ENCODE measurements at regions not wholly inside any gene's neighbourhood (a gene's known extent, or its start where the extent isn't known, plus 50 kb on each side); places are given as distances from the start of the nearest gene placed in this dataset.

- TF ChIP-seq, protein P1, sequence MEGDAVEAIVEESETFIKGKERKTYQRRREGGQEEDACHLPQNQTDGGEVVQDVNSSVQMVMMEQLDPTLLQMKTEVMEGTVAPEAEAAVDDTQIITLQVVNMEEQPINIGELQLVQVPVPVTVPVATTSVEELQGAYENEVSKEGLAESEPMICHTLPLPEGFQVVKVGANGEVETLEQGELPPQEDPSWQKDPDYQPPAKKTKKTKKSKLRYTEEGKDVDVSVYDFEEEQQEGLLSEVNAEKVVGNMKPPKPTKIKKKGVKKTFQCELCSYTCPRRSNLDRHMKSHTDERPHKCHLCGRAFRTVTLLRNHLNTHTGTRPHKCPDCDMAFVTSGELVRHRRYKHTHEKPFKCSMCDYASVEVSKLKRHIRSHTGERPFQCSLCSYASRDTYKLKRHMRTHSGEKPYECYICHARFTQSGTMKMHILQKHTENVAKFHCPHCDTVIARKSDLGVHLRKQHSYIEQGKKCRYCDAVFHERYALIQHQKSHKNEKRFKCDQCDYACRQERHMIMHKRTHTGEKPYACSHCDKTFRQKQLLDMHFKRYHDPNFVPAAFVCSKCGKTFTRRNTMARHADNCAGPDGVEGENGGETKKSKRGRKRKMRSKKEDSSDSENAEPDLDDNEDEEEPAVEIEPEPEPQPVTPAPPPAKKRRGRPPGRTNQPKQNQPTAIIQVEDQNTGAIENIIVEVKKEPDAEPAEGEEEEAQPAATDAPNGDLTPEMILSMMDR (IDR thresholded peaks at IDR 0.05; ENCODE audit: insufficient read depth, low read length, poor library complexity, severe bottlenecking), result no peak
- no peak for TF ChIP-seq EZH2phosphoT487 (conservative IDR thresholded peaks at IDR 0.05; ENCODE audit: low read length)
These were observed 201.7 kb downstream of the GADD45G start for GRCh38 chr9:89806371-89807100.

Measured in SU-DHL-6 (cell line).